Heart left ventricle (tissue), 16 donors: ENCODE measurements at regions not wholly inside any gene's neighbourhood (a gene's known extent, or its start where the extent isn't known, plus 50 kb on each side); places are given as distances from the start of the nearest gene placed in this dataset.
A peak's percentile ranks its signal among the peaks of the same experiment; 100 is the strongest.
"Not testable (repeated sequence)": the region's sequence is repeated elsewhere in the genome, so short reads cannot be mapped to it uniquely, and the experiment has no call there.

Source experiments
- ATAC-seq, 4 donors: fragments of 200-7000 bp; cut with Tn5 transposase; one replicate each; pipeline ENCODE4 v1.9.1; 2020 to 2022; ENCODE audit warnings: moderate library complexity in 4 of 4, mild to moderate bottlenecking in 3 of 4, moderate number of reproducible peaks in 1 of 4
- DNase-seq, 5 donors: peaks; one replicate each; pipeline ENCODE4 v3.0.0-alpha.2; 2020
- H3K27ac ChIP-seq, 12 donors: fragments of 200-600 bp; sonication (generic) in 4 of 12; one replicate each; pipeline versions ENCODE4 v1.5.0 to v1.8.0; 2016 to 2022; ENCODE audit warnings: mild to moderate bottlenecking in 2 of 12
- H3K27me3 ChIP-seq, 9 donors: fragments of 200-600 bp; sonication (generic) in 2 of 9; one replicate each; pipeline versions ENCODE4 v1.5.1 to v1.8.0; 2016 to 2022; ENCODE audit warnings: mild to moderate bottlenecking in 3 of 9
- H3K36me3 ChIP-seq, 9 donors: fragments of 200-600 bp; sonication (generic) in 2 of 9; one replicate each; pipeline versions ENCODE4 v1.5.0 to v1.8.0; 2018 to 2022; ENCODE audit warnings: mild to moderate bottlenecking in 2 of 9
- H3K4me1 ChIP-seq, 12 donors: fragments of 200-600 bp; sonication (generic) in 4 of 12; one replicate each; pipeline versions ENCODE4 v1.5.0 to v1.8.0; 2016 to 2022; ENCODE audit warnings: mild to moderate bottlenecking in 3 of 12
- H3K4me3 ChIP-seq, 12 donors: fragments of 200-600 bp; sonication (generic) in 4 of 12; one replicate each; pipeline versions ENCODE4 v1.5.0 to v1.8.0; 2017 to 2022; ENCODE audit warnings: mild to moderate bottlenecking in 9 of 12, moderate library complexity in 4 of 12
- H3K9me3 ChIP-seq, 12 donors: fragments of 200-600 bp; sonication (generic) in 4 of 12; one replicate each; pipeline versions ENCODE4 v1.5.0 to v1.8.0; 2016 to 2022; ENCODE audit warnings: mild to moderate bottlenecking in 1 of 12
- CTCF ChIP-seq, 12 donors: fragments of 200-600 bp; sonication (generic) in 4 of 12; IDR thresholded peaks; one replicate each; pipeline versions ENCODE4 v1.5.0 to v1.8.0; 2018 to 2022; ENCODE audit warnings: antibody characterized with exemption in 12 of 12, mild to moderate bottlenecking in 5 of 12
- POLR2A ChIP-seq, 2 donors: fragments of 450-650 bp; IDR thresholded peaks; one replicate each; pipeline ENCODE4 v1.6.1; 2017; ENCODE audit warnings: antibody characterized with exemption in 2 of 2, mild to moderate bottlenecking in 2 of 2, moderate library complexity in 2 of 2
- WGBS, 4 donors: extraction: QIAGEN DNeasy Blood & Tissue Kit in 2 of 4; methylation state at CpG; one replicate each; pipeline versions ENCODE4 v1.1.5 to v1.1.7; 2013 to 2018; 5-methylcytosine and 5-hydroxymethylcytosine counted together
- intact Hi-C, 10 donors: fragments of 100-400 bp; cut with DNase I; formaldehyde crosslinking; loops; one replicate each; pipeline versions ENCODE4 v1.11.1 to v1.14.2; 2022
- donor health status: ischemic (EF 13 %, LVEDD 7.1; RV severe dilation, severe dysfunction).
- donor health status: healthy with polysubstance abuse.
- donor health status: DM: no; HTN: yes; CAD: no.
- donor health status: DM: no; HTN: no; CAD: no.
- donor health status: ischemic (EF 25% LVEDD 6.9; RV normal size, moderate dysfunction).
- donor health status: ischemic (EF 25% LVEDD 5.7; RV mildly dilated, moderate dysfunction).
- donor health status: healthy.
- donor health status: DM: yes; HTN: yes; CAD: no.
- donor health status: ischemic (EF 35%, LVEDD 5.7; RV mildly dilated, moderate dysfunction).
- donor health status: nonischemic (EF 11% LVEDD 7.7; RV severe dilation, severe dysfunction).
- donor health status: DM: yes; HTN: yes; CAD: no.
- donor health status: PGD.
- donor health status: ischemic (EF 29% LVEDD 5.4; RV normal size, mild dysfunction).
- donor health status: nonischemic (EF 23%, LVEDD 6.1; RV moderate dilation, normal function).

GRCh38 chr2:241984658-241985057 is 115.1 kb downstream of the RTP5 start:
- ATAC-seq (no peak), DNase-seq (no peak)
- intact Hi-C loops = no loop called here
- Histone ChIP-seq H3K27ac (no peak overlapping the region), H3K36me3 (no peaks in the 10 kb centered on the region), H3K4me3 (no peak overlapping the region), H3K27me3 (peaks cover 0 to 2% (median 0%) of the 10 kb centered on the region in 9 donors), H3K4me1 (no peaks in the 10 kb centered on the region), H3K9me3 (no peaks in the 10 kb centered on the region)
- WGBS, 4 donors = 74 to 84% (median 76%) methylated on average over 6 of the region's 6 CpGs
- TF ChIP-seq POLR2A (IDR thresholded peaks at IDR 0.05) = no peak
- TF ChIP-seq CTCF (IDR thresholded peaks at IDR 0.05) = no peak

GRCh38 chr2:241985161-241985985 is 115.8 kb downstream of the RTP5 start:
- H3K27ac ChIP-seq, H3K36me3 ChIP-seq, H3K4me3 ChIP-seq, H3K27me3 ChIP-seq, ATAC-seq, intact Hi-C loops, DNase-seq, H3K9me3 ChIP-seq, H3K4me1 ChIP-seq: not testable (repeated sequence)
- WGBS, 4 donors = 71 to 89% (median 84%) methylated on average over 25 to 46 of the region's 46 CpGs

- 55 to 78% (median 68%) methylated on average over 5 of the region's 5 CpGs for WGBS, 4 donors
- Histone ChIP-seq H3K9me3 (no peaks in the 10 kb centered on the region), H3K4me3 (no peak overlapping the region), H3K27ac (no peak overlapping the region), H3K27me3 (peaks cover 0 to 2% (median 0%) of the 10 kb centered on the region in 9 donors), H3K36me3 (no peaks in the 10 kb centered on the region), H3K4me1 (no peaks in the 10 kb centered on the region)
- ATAC-seq (no peak), DNase-seq (no peak)
- intact Hi-C loops = no loop called here
- TF ChIP-seq CTCF (IDR thresholded peaks at IDR 0.05) (no peak), POLR2A (IDR thresholded peaks at IDR 0.05) (no peak)
These were observed 116.4 kb downstream of the RTP5 start for GRCh38 chr2:241985986-241986329.

GRCh38 chr2:241986836-241987641 is 117.5 kb downstream of the RTP5 start:
- Histone ChIP-seq H3K27me3 (peaks cover 0 to 2% (median 0%) of the 10 kb centered on the region in 9 donors), H3K4me3 (no peak overlapping the region), H3K27ac (no peak overlapping the region), H3K36me3 (no peaks in the 10 kb centered on the region), H3K4me1 (no peaks in the 10 kb centered on the region), H3K9me3 (no peaks in the 10 kb centered on the region)
- intact Hi-C loops = no loop called here
- 84 to 91% (median 86%) methylated on average over 32 to 43 of the region's 43 CpGs for WGBS, 4 donors
- no peak for TF ChIP-seq POLR2A (IDR thresholded peaks at IDR 0.05)
- TF ChIP-seq CTCF (IDR thresholded peaks at IDR 0.05) = no peak
- peak in 1 of 5 donors; percentile 26 for DNase-seq
- ATAC-seq = no peak
